ENCODE measurements at regions not wholly inside any gene's neighbourhood (a gene's known extent, or its start where the extent isn't known, plus 50 kb on each side); places are given as distances from the start of the nearest gene placed in this dataset.

GRCh38 chr5:125313555-125313954, 567.1 kb upstream of the ZNF608 start:
- no peak for FAIRE-seq
- no peak for DNase-seq (ENCODE audit: low spot score)

- FAIRE-seq (no peak), DNase-seq (ENCODE audit: low spot score) (no peak)
These were observed 568.9 kb upstream of the ZNF608 start for GRCh38 chr5:125315306-125315705.

- FAIRE-seq = no peak
- no peak for DNase-seq (ENCODE audit: low spot score)
These were observed 570.0 kb upstream of the ZNF608 start for GRCh38 chr5:125316391-125316790.

- no peak for FAIRE-seq
- no peak for DNase-seq (ENCODE audit: low spot score)
These were observed 570.6 kb upstream of the ZNF608 start for GRCh38 chr5:125316915-125317535.

- DNase-seq (ENCODE audit: low spot score) (peak; percentile 24), FAIRE-seq (peak; percentile 72)
These were observed 571.1 kb upstream of the ZNF608 start for GRCh38 chr5:125317536-125317995.

- DNase-seq (ENCODE audit: low spot score) (no peak), FAIRE-seq (no peak)
These were observed 575.2 kb upstream of the ZNF608 start for GRCh38 chr5:125321654-125322053.

GRCh38 chr5:125323613-125324012, 577.2 kb upstream of the ZNF608 start:
- no peak for FAIRE-seq
- DNase-seq (ENCODE audit: low spot score) = no peak

- no peak for DNase-seq (ENCODE audit: low spot score)
- no peak for FAIRE-seq
These were observed 579.2 kb upstream of the ZNF608 start for GRCh38 chr5:125325488-125326149.

- DNase-seq (ENCODE audit: low spot score) = peak; percentile 55
- FAIRE-seq = no peak
These were observed 579.7 kb upstream of the ZNF608 start for GRCh38 chr5:125326150-125326510.

GRCh38 chr5:125327676-125328075, 581.2 kb upstream of the ZNF608 start:
- DNase-seq (ENCODE audit: low spot score) (no peak), FAIRE-seq (no peak)

- DNase-seq (ENCODE audit: low spot score) (no peak), FAIRE-seq (no peak)
These were observed 585.7 kb upstream of the ZNF608 start for GRCh38 chr5:125331987-125332598.

- DNase-seq (ENCODE audit: low spot score) (no peak), FAIRE-seq (no peak)
These were observed 587.0 kb upstream of the ZNF608 start for GRCh38 chr5:125333416-125333815.

- DNase-seq (ENCODE audit: low spot score) = no peak
- no peak for FAIRE-seq
These were observed 590.0 kb upstream of the ZNF608 start for GRCh38 chr5:125336401-125336800.

GRCh38 chr5:125337294-125337693, 590.9 kb upstream of the ZNF608 start:
- FAIRE-seq = no peak
- DNase-seq (ENCODE audit: low spot score) = no peak

GRCh38 chr5:125338440-125339174, 592.2 kb upstream of the ZNF608 start:
- DNase-seq (ENCODE audit: low spot score) (no peak), FAIRE-seq (no peak)

GRCh38 chr5:125341436-125341835, 595.0 kb upstream of the ZNF608 start:
- DNase-seq (ENCODE audit: low spot score) (no peak), FAIRE-seq (no peak)

- DNase-seq (ENCODE audit: low spot score) = peak; percentile 10
- FAIRE-seq = no peak
These were observed 596.6 kb upstream of the ZNF608 start for GRCh38 chr5:125343015-125343414.

- FAIRE-seq (no peak), DNase-seq (ENCODE audit: low spot score) (no peak)
These were observed 599.9 kb upstream of the ZNF608 start for GRCh38 chr5:125346316-125346715.

GRCh38 chr5:125348221-125348692, 601.8 kb upstream of the ZNF608 start:
- FAIRE-seq (no peak), DNase-seq (ENCODE audit: low spot score) (no peak)

GRCh38 chr5:125348936-125349831, 602.7 kb upstream of the ZNF608 start:
- FAIRE-seq (peak; percentile 80), DNase-seq (ENCODE audit: low spot score) (no peak)

- FAIRE-seq (no peak), DNase-seq (ENCODE audit: low spot score) (no peak)
These were observed 611.2 kb upstream of the ZNF608 start for GRCh38 chr5:125357660-125358059.

Data from urothelium cell line (cell line).